ENCODE measurements at regions not wholly inside any gene's neighbourhood (a gene's known extent, or its start where the extent isn't known, plus 50 kb on each side); places are given as distances from the start of the nearest gene placed in this dataset.

DNA sequence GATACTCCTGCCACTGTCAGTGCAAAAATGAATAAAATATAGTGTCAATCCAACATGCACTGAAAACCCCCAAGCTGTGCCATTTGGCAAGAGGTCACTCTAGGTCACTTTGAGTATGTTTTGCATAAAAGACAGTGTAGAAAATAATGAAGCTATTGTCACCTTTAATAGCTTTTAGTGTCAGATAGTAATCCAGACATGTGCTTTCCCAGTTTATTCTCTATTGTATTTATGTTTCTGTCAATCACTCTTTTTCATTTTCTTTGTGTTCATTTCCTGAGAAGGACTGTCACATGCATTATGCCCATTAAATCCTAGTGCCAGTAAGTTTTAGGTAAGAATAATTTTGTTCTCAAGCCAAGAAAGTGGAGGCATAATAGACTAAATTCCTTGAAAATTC is 1073.9 kb upstream of the CDH2 start:
- H3K27me3 ChIP-seq (replicated peaks in 1 of 4; ENCODE audit: control extremely low read depth in 1 of 4, control insufficient read depth in 3 of 4, insufficient read depth in 4 of 4, low read length in 3 of 4): no peaks in the 10 kb centered on the region
- intact Hi-C loops (cut with micrococcal nuclease): no loop called here

GRCh38 chr18:29250259-29250658 is 1073.3 kb upstream of the CDH2 start:
- ChIA-PET CTCF (no interaction called here), POLR2A (no interaction called here)
- H3K36me3 ChIP-seq (replicated peaks in 1 of 2; ENCODE audit: control extremely low read depth in 1 of 2, control insufficient read depth in 1 of 2, extremely low read depth in 1 of 2, insufficient read depth in 2 of 2, low read length in 1 of 2): no peaks in the 10 kb centered on the region
- no peak for DNase-seq
- H3K79me2 ChIP-seq (ENCODE audit: control insufficient read depth, insufficient read depth, low read length): no peaks in the 10 kb centered on the region
- no peak for ATAC-seq (ENCODE audit: low read depth)
- H3K27me3 ChIP-seq (replicated peaks in 1 of 4; ENCODE audit: control extremely low read depth in 1 of 4, control insufficient read depth in 3 of 4, insufficient read depth in 4 of 4, low read length in 3 of 4): no peaks in the 10 kb centered on the region
- H4K20me1 ChIP-seq (ENCODE audit: control insufficient read depth, insufficient read depth, low read length, poor library complexity, severe bottlenecking): no peaks in the 10 kb centered on the region
- H3K27ac ChIP-seq (ENCODE audit: low read length in 2 of 2): no peak overlapping the region
- H3K4me1 Mint-ChIP-seq: no peaks in the 10 kb centered on the region
- H2AFZ ChIP-seq (ENCODE audit: insufficient read depth, low read depth, low read length, poor library complexity, severe bottlenecking): no peak overlapping the region
- 10% methylated on average over 3 of the region's 4 CpGs for WGBS (ENCODE audit: insufficient coverage)
- intact Hi-C loops (cut with micrococcal nuclease): no loop called here
- TF ChIP-seq EZH2 (IDR thresholded peaks at IDR 0.05; ENCODE audit: borderline replicate concordance, insufficient read depth, low read depth, low read length, poor library complexity, severe bottlenecking): no peak
- no peak for TF ChIP-seq CTCF (IDR thresholded peaks at IDR 0.05)
- H3K27ac Mint-ChIP-seq: no peak overlapping the region
- no peak overlapping the region for H3K4me3 Mint-ChIP-seq
- H3K9me3 Mint-ChIP-seq (ENCODE audit: insufficient read depth): peaks cover 6% of the 10 kb centered on the region
- H3K9ac ChIP-seq (ENCODE audit: low read length): no peak overlapping the region
- H3K4me1 ChIP-seq (ENCODE audit: control insufficient read depth in 2 of 2, insufficient read depth in 2 of 2, low read length in 2 of 2): no peaks in the 10 kb centered on the region
- H3K4me2 ChIP-seq (replicated peaks; ENCODE audit: low read depth, low read length, poor library complexity, severe bottlenecking): no peak overlapping the region
- H3K9me3 ChIP-seq (ENCODE audit: control extremely low read depth in 1 of 3, control insufficient read depth in 2 of 3, insufficient read depth in 1 of 3, low read length in 2 of 3): peaks cover 0 to 1% (median 0%) of the 10 kb centered on the region in 3 donors
- H3K4me3 ChIP-seq (ENCODE audit: control extremely low read depth in 1 of 5, extremely low read depth in 1 of 5, insufficient read depth in 1 of 5, low read depth in 2 of 5, low read length in 4 of 5): no peak overlapping the region
- no peaks in the 10 kb centered on the region for H3K27me3 Mint-ChIP-seq

More for the DNA sequence above, 1073.9 kb upstream of the CDH2 start:
- no peak for DNase-seq
- no peak for ATAC-seq (ENCODE audit: low read depth)
- POLR2A ChIA-PET: no interaction called here
- H3K4me2 ChIP-seq (replicated peaks; ENCODE audit: low read depth, low read length, poor library complexity, severe bottlenecking): no peak overlapping the region
- H3K9ac ChIP-seq (ENCODE audit: low read length): no peak overlapping the region
- Mint-ChIP-seq H3K9me3 (ENCODE audit: insufficient read depth) (peaks cover 5% of the 10 kb centered on the region), H3K27ac (no peak overlapping the region), H3K27me3 (no peaks in the 10 kb centered on the region), H3K4me3 (no peak overlapping the region), H3K4me1 (no peaks in the 10 kb centered on the region)
- TF ChIP-seq EZH2 (IDR thresholded peaks at IDR 0.05; ENCODE audit: borderline replicate concordance, insufficient read depth, low read depth, low read length, poor library complexity, severe bottlenecking) (no peak), CTCF (IDR thresholded peaks at IDR 0.05) (no peak)
- no peak overlapping the region for H3K4me3 ChIP-seq (ENCODE audit: control extremely low read depth in 1 of 5, extremely low read depth in 1 of 5, insufficient read depth in 1 of 5, low read depth in 2 of 5, low read length in 4 of 5)
- H3K27ac ChIP-seq (ENCODE audit: low read length in 2 of 2): no peak overlapping the region
- H4K20me1 ChIP-seq (ENCODE audit: control insufficient read depth, insufficient read depth, low read length, poor library complexity, severe bottlenecking): no peaks in the 10 kb centered on the region
- no peaks in the 10 kb centered on the region for H3K79me2 ChIP-seq (ENCODE audit: control insufficient read depth, insufficient read depth, low read length)
- H3K36me3 ChIP-seq (replicated peaks in 1 of 2; ENCODE audit: control extremely low read depth in 1 of 2, control insufficient read depth in 1 of 2, extremely low read depth in 1 of 2, insufficient read depth in 2 of 2, low read length in 1 of 2): no peaks in the 10 kb centered on the region
- no peak overlapping the region for H2AFZ ChIP-seq (ENCODE audit: insufficient read depth, low read depth, low read length, poor library complexity, severe bottlenecking)
- H3K9me3 ChIP-seq (ENCODE audit: control extremely low read depth in 1 of 3, control insufficient read depth in 2 of 3, insufficient read depth in 1 of 3, low read length in 2 of 3): peaks cover 0 to 3% (median 1%) of the 10 kb centered on the region in 3 donors
- no peaks in the 10 kb centered on the region for H3K4me1 ChIP-seq (ENCODE audit: control insufficient read depth in 2 of 2, insufficient read depth in 2 of 2, low read length in 2 of 2)
- CTCF ChIA-PET: no interaction called here

Measured in B cell (primary cell).